ENCODE measurements at regions not wholly inside any gene's neighbourhood (a gene's known extent, or its start where the extent isn't known, plus 50 kb on each side); places are given as distances from the start of the nearest gene placed in this dataset.

- no peak for TF ChIP-seq ZBTB4 (CRISPR knock-in tag; IDR thresholded peaks at IDR 0.05; ENCODE audit: borderline replicate concordance)
- TF ChIP-seq REL (CRISPR knock-in tag; conservative IDR thresholded peaks at IDR 0.05) = no peak
- TF ChIP-seq ZNF749 (CRISPR knock-in tag; IDR thresholded peaks at IDR 0.05; ENCODE audit: borderline replicate concordance) = no peak
- no peak for TF ChIP-seq SIN3B (IDR thresholded peaks at IDR 0.05; ENCODE audit: low read length)
- TF ChIP-seq SMYD3 (CRISPR knock-in tag; IDR thresholded peaks at IDR 0.05) = no peak
- no peak for TF ChIP-seq ZNF160 (CRISPR knock-in tag; IDR thresholded peaks at IDR 0.05)
- TF ChIP-seq TEAD2 (CRISPR knock-in tag; IDR thresholded peaks at IDR 0.05) = no peak
- TF ChIP-seq SKI (IDR thresholded peaks at IDR 0.05; ENCODE audit: partially characterized antibody) = peak; percentile 33
- TF ChIP-seq ZBTB40 (IDR thresholded peaks at IDR 0.05) = no peak
- TF ChIP-seq ZBTB40 (CRISPR knock-in tag; IDR thresholded peaks at IDR 0.05) = no peak
- no peak for TF ChIP-seq ZBTB3 (CRISPR knock-in tag; IDR thresholded peaks at IDR 0.05; ENCODE audit: borderline replicate concordance, low read depth)
- no peak for TF ChIP-seq CSRNP1 (CRISPR knock-in tag; IDR thresholded peaks at IDR 0.05)
- no peak for TF ChIP-seq ZFP41 (CRISPR knock-in tag; IDR thresholded peaks at IDR 0.05; ENCODE audit: borderline replicate concordance)
- TF ChIP-seq ZNF136 (CRISPR knock-in tag; IDR thresholded peaks at IDR 0.05; ENCODE audit: low read depth) = no peak
- TF ChIP-seq DDIT3 (CRISPR knock-in tag; IDR thresholded peaks at IDR 0.05) = no peak
- no peak for TF ChIP-seq ZNF232 (CRISPR knock-in tag; IDR thresholded peaks at IDR 0.05; ENCODE audit: borderline replicate concordance)
- TF ChIP-seq ZNF124 (CRISPR knock-in tag; IDR thresholded peaks at IDR 0.05) = no peak
Observed at GRCh38 chr20:17803765-17804164, 104.0 kb downstream of the BANF2 start (continued).

All from HepG2 (cell line).